Caco-2 (cell line): ENCODE measurements at regions not wholly inside any gene's neighbourhood (a gene's known extent, or its start where the extent isn't known, plus 50 kb on each side); places are given as distances from the start of the nearest gene placed in this dataset.

Experiments
- BruUV-seq: library from RNA; stranded (reverse); fragments of 400-500 nt; replicated peaks from 2 replicates; lab custom pipeline; 2021; lab: Mats Ljungman, UMichigan
- CTCF ChIA-PET: fragments of 300-600 bp; sonication (Branson Sonifier 250); formaldehyde crosslinking; loops from one replicate; lab custom pipeline; 2022; ENCODE audit warnings: antibody characterized with exemption; lab: Charles Lee
- POLR2A ChIA-PET: fragments of 300-600 bp; sonication (Branson Sonifier 250); formaldehyde crosslinking; loops from one replicate; lab custom pipeline; 2022; ENCODE audit warnings: antibody characterized with exemption; lab: Charles Lee
- DNase-seq, 2 experiments: peaks; one replicate each; pipeline versions ENCODE4 v3.0.0 to v3.0.0-alpha.2; 2020 to 2022
- H3K27me3 ChIP-seq: replicated peaks from 2 replicates; pipeline ENCODE4 v1.6.0; 2011; ENCODE audit warnings: low read length; ENCODE audit not compliant: control insufficient read depth, insufficient read depth
- H3K36me3 ChIP-seq: 2 replicates; pipeline ENCODE4 v1.5.1; 2011; ENCODE audit warnings: low read length; ENCODE audit not compliant: control insufficient read depth, insufficient read depth
- H3K4me1 ChIP-seq: fragments of 250-450 bp; sonication (Bioruptor Pico); 2 replicates; pipeline ENCODE4 v1.5.1; 2020; ENCODE audit warnings: mild to moderate bottlenecking
- H3K4me3 ChIP-seq: 2 replicates; pipeline ENCODE4 v1.5.1; 2011; ENCODE audit warnings: low read depth, mild to moderate bottlenecking, control low read depth, low read length
- H3K9me3 ChIP-seq: fragments of 250-450 bp; sonication (Bioruptor Pico); 2 replicates; pipeline ENCODE4 v1.5.1; 2020; ENCODE audit warnings: mild to moderate bottlenecking, moderate library complexity
- H3K27ac Mint-ChIP-seq: one replicate; pipeline ENCODE4 v1.8.0; 2022; ENCODE audit warnings: mixed read lengths; ENCODE audit not compliant: unreplicated experiment
- H3K27me3 Mint-ChIP-seq: one replicate; pipeline ENCODE4 v1.8.0; 2022; ENCODE audit warnings: mixed read lengths; ENCODE audit not compliant: insufficient read depth, unreplicated experiment
- H3K36me3 Mint-ChIP-seq: one replicate; pipeline ENCODE4 v1.8.0; 2022; ENCODE audit warnings: mild to moderate bottlenecking, mixed read lengths; ENCODE audit not compliant: insufficient read depth, unreplicated experiment
- H3K4me1 Mint-ChIP-seq: one replicate; pipeline ENCODE4 v1.8.0; 2022; ENCODE audit warnings: low read depth, mixed read lengths; ENCODE audit not compliant: unreplicated experiment
- H3K4me3 Mint-ChIP-seq: one replicate; pipeline ENCODE4 v1.8.0; 2022; ENCODE audit warnings: mild to moderate bottlenecking, moderate library complexity, mixed read lengths; ENCODE audit not compliant: unreplicated experiment
- H3K9me3 Mint-ChIP-seq: one replicate; pipeline ENCODE4 v1.8.0; 2022; ENCODE audit warnings: mixed read lengths; ENCODE audit not compliant: unreplicated experiment
- intact Hi-C: fragments of 100-400 bp; cut with micrococcal nuclease; formaldehyde crosslinking; loops from one replicate; pipeline ENCODE4 v1.10.0; 2022; ENCODE audit not compliant: unreplicated experiment
- TF ChIP-seq, protein P1 (sequence below), 2 experiments: fragments of 200-600 bp in 1 of 2; IDR thresholded peaks; 1 replicate in 1 of 2; 2 replicates in 1 of 2; pipeline versions ENCODE4 v1.5.1 to v1.8.0; 2011 to 2022; ENCODE audit warnings: antibody characterized with exemption in 1 of 2, control low read depth in 1 of 2, inconsistent platforms in 1 of 2, low read depth in 1 of 2, low read length in 1 of 2, mild to moderate bottlenecking in 1 of 2, moderate library complexity in 1 of 2; ENCODE audit not compliant: insufficient read depth in 1 of 2, severe bottlenecking in 1 of 2, unreplicated experiment in 1 of 2

DNA sequence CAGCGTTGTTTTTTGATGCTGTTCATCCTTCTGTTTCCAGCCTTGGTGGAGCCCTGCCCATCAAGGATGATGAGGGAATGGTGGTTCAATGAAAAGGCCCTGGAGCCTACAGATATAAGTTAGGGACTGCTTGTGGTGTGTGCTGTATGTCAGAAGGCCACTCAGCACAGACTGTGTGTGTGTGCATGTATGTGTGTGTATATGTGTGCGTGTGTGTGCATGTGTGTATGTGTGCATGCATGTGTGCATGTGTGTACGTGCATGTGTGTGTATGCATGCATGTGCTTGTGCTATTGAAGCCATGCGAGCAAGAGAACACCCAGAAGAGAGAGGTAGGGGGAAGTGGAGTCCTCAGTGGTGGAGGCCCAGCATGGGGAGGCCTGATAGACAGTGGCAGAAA is 304.9 kb downstream of the CYP26B1 start:
- TF ChIP-seq, protein P1, sequence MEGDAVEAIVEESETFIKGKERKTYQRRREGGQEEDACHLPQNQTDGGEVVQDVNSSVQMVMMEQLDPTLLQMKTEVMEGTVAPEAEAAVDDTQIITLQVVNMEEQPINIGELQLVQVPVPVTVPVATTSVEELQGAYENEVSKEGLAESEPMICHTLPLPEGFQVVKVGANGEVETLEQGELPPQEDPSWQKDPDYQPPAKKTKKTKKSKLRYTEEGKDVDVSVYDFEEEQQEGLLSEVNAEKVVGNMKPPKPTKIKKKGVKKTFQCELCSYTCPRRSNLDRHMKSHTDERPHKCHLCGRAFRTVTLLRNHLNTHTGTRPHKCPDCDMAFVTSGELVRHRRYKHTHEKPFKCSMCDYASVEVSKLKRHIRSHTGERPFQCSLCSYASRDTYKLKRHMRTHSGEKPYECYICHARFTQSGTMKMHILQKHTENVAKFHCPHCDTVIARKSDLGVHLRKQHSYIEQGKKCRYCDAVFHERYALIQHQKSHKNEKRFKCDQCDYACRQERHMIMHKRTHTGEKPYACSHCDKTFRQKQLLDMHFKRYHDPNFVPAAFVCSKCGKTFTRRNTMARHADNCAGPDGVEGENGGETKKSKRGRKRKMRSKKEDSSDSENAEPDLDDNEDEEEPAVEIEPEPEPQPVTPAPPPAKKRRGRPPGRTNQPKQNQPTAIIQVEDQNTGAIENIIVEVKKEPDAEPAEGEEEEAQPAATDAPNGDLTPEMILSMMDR (IDR thresholded peaks at IDR 0.05; ENCODE audit: insufficient read depth in 1 of 2, low read depth in 1 of 2, low read length in 1 of 2, severe bottlenecking in 1 of 2, unreplicated experiment in 1 of 2): no peak
- H3K27me3 ChIP-seq: no peaks in the 10 kb centered on the region
- intact Hi-C loops: no loop called here
- H3K4me1 ChIP-seq: no peaks in the 10 kb centered on the region
- H3K4me3 ChIP-seq: no peak overlapping the region
- ChIA-PET CTCF (no interaction called here), POLR2A (no interaction called here)
- Mint-ChIP-seq H3K27me3 (peaks cover 3% of the 10 kb centered on the region), H3K4me1 (no peaks in the 10 kb centered on the region), H3K27ac (no peak overlapping the region), H3K4me3 (no peak overlapping the region), H3K9me3 (no peaks in the 10 kb centered on the region), H3K36me3 (no peaks in the 10 kb centered on the region)
- no peaks in the 10 kb centered on the region for H3K9me3 ChIP-seq
- no peaks in the 10 kb centered on the region for H3K36me3 ChIP-seq
- no TSS peak for BruUV-seq
- DNase-seq: no peak

DNA sequence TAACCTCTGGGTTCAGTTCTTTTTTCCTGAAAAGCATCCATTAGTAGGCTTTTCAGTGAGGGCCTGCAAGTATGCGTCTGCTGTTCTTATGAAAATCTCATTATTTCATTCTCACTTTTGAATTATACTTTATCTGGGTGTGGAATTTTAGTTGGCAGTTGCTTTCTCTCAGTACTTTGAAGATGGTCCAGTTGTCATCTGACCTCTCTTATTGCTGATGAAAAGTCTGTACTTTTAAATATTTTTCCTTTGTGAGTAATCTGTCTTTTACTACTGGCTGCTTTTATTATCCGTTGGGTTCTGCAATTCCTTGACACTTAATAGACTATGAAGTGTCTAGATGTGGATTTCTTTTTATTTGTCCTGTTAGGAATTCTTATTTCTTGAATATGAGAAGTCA is 307.8 kb downstream of the CYP26B1 start:
- Mint-ChIP-seq H3K27me3 (peaks cover 7% of the 10 kb centered on the region), H3K4me3 (no peak overlapping the region), H3K9me3 (no peaks in the 10 kb centered on the region), H3K36me3 (no peaks in the 10 kb centered on the region), H3K27ac (no peak overlapping the region), H3K4me1 (no peaks in the 10 kb centered on the region)
- ChIA-PET CTCF (no interaction called here), POLR2A (no interaction called here)
- intact Hi-C loops: no loop called here
- no peak for DNase-seq
- H3K36me3 ChIP-seq: no peaks in the 10 kb centered on the region
- no peak overlapping the region for H3K4me3 ChIP-seq
- TF ChIP-seq, protein P1 (IDR thresholded peaks at IDR 0.05; ENCODE audit: insufficient read depth in 1 of 2, low read depth in 1 of 2, low read length in 1 of 2, severe bottlenecking in 1 of 2, unreplicated experiment in 1 of 2): no peak
- no TSS peak for BruUV-seq
- H3K27me3 ChIP-seq: no peaks in the 10 kb centered on the region
- no peaks in the 10 kb centered on the region for H3K9me3 ChIP-seq
- H3K4me1 ChIP-seq: no peaks in the 10 kb centered on the region

DNA sequence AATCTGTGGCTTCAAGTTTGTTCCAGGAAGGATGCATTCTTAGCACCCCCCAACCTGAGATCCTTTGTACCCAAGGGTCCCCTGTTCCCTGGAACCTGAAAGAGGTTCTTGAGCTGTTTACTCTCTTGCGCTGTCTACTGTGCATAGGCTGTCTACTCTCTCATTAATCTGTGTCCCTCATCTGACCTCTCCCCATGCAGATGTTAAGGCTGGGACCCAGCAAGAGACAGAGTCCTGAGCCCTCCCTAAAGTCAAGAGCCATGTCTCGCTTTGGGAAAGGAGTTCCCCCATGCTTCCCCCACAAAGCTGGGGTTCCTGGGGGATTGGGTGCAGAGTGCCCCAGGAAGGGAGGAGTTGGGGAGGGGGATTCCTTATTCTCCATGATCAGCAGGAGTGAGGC is 312.9 kb downstream of the CYP26B1 start:
- Mint-ChIP-seq H3K36me3 (no peaks in the 10 kb centered on the region), H3K27ac (no peak overlapping the region), H3K27me3 (peaks cover 3% of the 10 kb centered on the region), H3K4me3 (no peak overlapping the region), H3K4me1 (peaks cover 9% of the 10 kb centered on the region), H3K9me3 (no peaks in the 10 kb centered on the region)
- BruUV-seq: no TSS peak
- no peak overlapping the region for H3K4me3 ChIP-seq
- POLR2A ChIA-PET: no interaction called here
- no peaks in the 10 kb centered on the region for H3K9me3 ChIP-seq
- no peaks in the 10 kb centered on the region; the same call in 1 of the 2 replicates for H3K27me3 ChIP-seq
- intact Hi-C loops: no loop called here
- TF ChIP-seq, protein P1 (IDR thresholded peaks at IDR 0.05; ENCODE audit: insufficient read depth in 1 of 2, low read depth in 1 of 2, low read length in 1 of 2, severe bottlenecking in 1 of 2, unreplicated experiment in 1 of 2): no peak
- no peak for DNase-seq
- 0 out of 2 replicates have a peak, but pooled peaks cover 5% of the 10 kb centered on the region for H3K4me1 ChIP-seq
- H3K36me3 ChIP-seq: no peaks in the 10 kb centered on the region
- CTCF ChIA-PET: no interaction called here
